Thyroid gland (tissue), 4 donors: ENCODE measurements at regions not wholly inside any gene's neighbourhood (a gene's known extent, or its start where the extent isn't known, plus 50 kb on each side); places are given as distances from the start of the nearest gene placed in this dataset.

ENCODE experiments used
- POLR2A ChIP-seq, 2 donors: fragments of 450-650 bp; IDR thresholded peaks; one replicate each; pipeline ENCODE4 v1.6.1; 2017; ENCODE audit warnings: antibody characterized with exemption in 2 of 2, mild to moderate bottlenecking in 2 of 2, moderate library complexity in 1 of 2
- TF ChIP-seq, protein P1 (sequence below), 6 experiments: fragments of 200-600 bp in 3 of 6; fragments of 450-650 bp in 3 of 6; sonication (generic) in 3 of 6; IDR thresholded peaks; one replicate each; pipeline ENCODE4 v1.5.1; 2016 to 2019; ENCODE audit warnings: antibody characterized with exemption in 6 of 6, mild to moderate bottlenecking in 2 of 6, inconsistent platforms in 1 of 6, moderate library complexity in 1 of 6

GRCh38 chr2:172169611-172170010, 66.9 kb upstream of the DLX2 start:
- TF ChIP-seq, protein P1, sequence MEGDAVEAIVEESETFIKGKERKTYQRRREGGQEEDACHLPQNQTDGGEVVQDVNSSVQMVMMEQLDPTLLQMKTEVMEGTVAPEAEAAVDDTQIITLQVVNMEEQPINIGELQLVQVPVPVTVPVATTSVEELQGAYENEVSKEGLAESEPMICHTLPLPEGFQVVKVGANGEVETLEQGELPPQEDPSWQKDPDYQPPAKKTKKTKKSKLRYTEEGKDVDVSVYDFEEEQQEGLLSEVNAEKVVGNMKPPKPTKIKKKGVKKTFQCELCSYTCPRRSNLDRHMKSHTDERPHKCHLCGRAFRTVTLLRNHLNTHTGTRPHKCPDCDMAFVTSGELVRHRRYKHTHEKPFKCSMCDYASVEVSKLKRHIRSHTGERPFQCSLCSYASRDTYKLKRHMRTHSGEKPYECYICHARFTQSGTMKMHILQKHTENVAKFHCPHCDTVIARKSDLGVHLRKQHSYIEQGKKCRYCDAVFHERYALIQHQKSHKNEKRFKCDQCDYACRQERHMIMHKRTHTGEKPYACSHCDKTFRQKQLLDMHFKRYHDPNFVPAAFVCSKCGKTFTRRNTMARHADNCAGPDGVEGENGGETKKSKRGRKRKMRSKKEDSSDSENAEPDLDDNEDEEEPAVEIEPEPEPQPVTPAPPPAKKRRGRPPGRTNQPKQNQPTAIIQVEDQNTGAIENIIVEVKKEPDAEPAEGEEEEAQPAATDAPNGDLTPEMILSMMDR (IDR thresholded peaks at IDR 0.05): no peak
- no peak for TF ChIP-seq POLR2A (IDR thresholded peaks at IDR 0.05)
